H54 (cell line): ENCODE measurements at regions not wholly inside any gene's neighbourhood (a gene's known extent, or its start where the extent isn't known, plus 50 kb on each side); places are given as distances from the start of the nearest gene placed in this dataset.

Experiments used
- DNase-seq: peaks from one replicate; pipeline ENCODE4 v3.0.0; 2011; ENCODE audit warnings: low spot score, mixed read lengths; ENCODE audit not compliant: insufficient read length
- FAIRE-seq: peaks from 3 replicates; lab custom pipeline; 2011; peaks lifted over from hg19 to GRCh38; lab: Jason Lieb, UNC
- POLR2A ChIP-seq: IDR thresholded peaks from 2 replicates; pipeline ENCODE4 v1.6.1; 2011; ENCODE audit warnings: low read depth, mild to moderate bottlenecking, low read length

GRCh38 chr2:147177071-147177857, 667.6 kb upstream of the ACVR2A start:
- DNase-seq: no peak
- no peak for TF ChIP-seq POLR2A
- FAIRE-seq: no peak

- FAIRE-seq: no peak
- DNase-seq: no peak
- no peak for TF ChIP-seq POLR2A
Observed at GRCh38 chr2:147174824-147175254, 670.0 kb upstream of the ACVR2A start.

- FAIRE-seq: no peak
- no peak for DNase-seq
- no peak for TF ChIP-seq POLR2A
Observed at GRCh38 chr2:147173798-147174197, 671.0 kb upstream of the ACVR2A start.

- TF ChIP-seq POLR2A: no peak
- FAIRE-seq (no peak), DNase-seq (no peak)
Observed at GRCh38 chr2:147173189-147173581, 671.6 kb upstream of the ACVR2A start.

GRCh38 chr2:147172493-147173188, 672.2 kb upstream of the ACVR2A start:
- no peak for FAIRE-seq
- TF ChIP-seq POLR2A: no peak
- DNase-seq: no peak

GRCh38 chr2:147171941-147172340, 672.9 kb upstream of the ACVR2A start:
- FAIRE-seq (no peak), DNase-seq (no peak)
- TF ChIP-seq POLR2A: no peak

- no peak for TF ChIP-seq POLR2A
- DNase-seq (no peak), FAIRE-seq (no peak)
Observed at GRCh38 chr2:147170932-147171331, 673.9 kb upstream of the ACVR2A start.

GRCh38 chr2:147165697-147166382, 679.0 kb upstream of the ACVR2A start:
- no peak for TF ChIP-seq POLR2A
- FAIRE-seq: no peak

GRCh38 chr2:147164563-147164962, 680.3 kb upstream of the ACVR2A start:
- DNase-seq: no peak
- no peak for TF ChIP-seq POLR2A
- no peak for FAIRE-seq

More at GRCh38 chr2:147165697-147166382, 679.0 kb upstream of the ACVR2A start:
- DNase-seq: no peak

- FAIRE-seq (no peak), DNase-seq (no peak)
- no peak for TF ChIP-seq POLR2A
Observed at GRCh38 chr2:147161746-147162145, 683.1 kb upstream of the ACVR2A start.

- DNase-seq: no peak
- no peak for FAIRE-seq
Observed at GRCh38 chr2:147156970-147157369, 687.9 kb upstream of the ACVR2A start.

GRCh38 chr2:147150241-147150635, 694.6 kb upstream of the ACVR2A start:
- TF ChIP-seq POLR2A: no peak
- DNase-seq: no peak
- FAIRE-seq: no peak

More at GRCh38 chr2:147156970-147157369, 687.9 kb upstream of the ACVR2A start:
- no peak for TF ChIP-seq POLR2A

GRCh38 chr2:147149575-147150240, 695.1 kb upstream of the ACVR2A start:
- no peak for TF ChIP-seq POLR2A
- DNase-seq (peak; percentile 24), FAIRE-seq (no peak)
